CD4-positive, alpha-beta T cell treated with Interleukin-15 for 4 hours (primary cell): ENCODE measurements at regions not wholly inside any gene's neighbourhood (a gene's known extent, or its start where the extent isn't known, plus 50 kb on each side); places are given as distances from the start of the nearest gene placed in this dataset.
"Not testable (repeated sequence)": the region's sequence is repeated elsewhere in the genome, so short reads cannot be mapped to it uniquely, and the experiment has no call there.

Experiments used
- DNase-seq: peaks from one replicate; pipeline ENCODE4 v3.0.0-alpha.2; 2020; ENCODE audit warnings: low spot score

DNA sequence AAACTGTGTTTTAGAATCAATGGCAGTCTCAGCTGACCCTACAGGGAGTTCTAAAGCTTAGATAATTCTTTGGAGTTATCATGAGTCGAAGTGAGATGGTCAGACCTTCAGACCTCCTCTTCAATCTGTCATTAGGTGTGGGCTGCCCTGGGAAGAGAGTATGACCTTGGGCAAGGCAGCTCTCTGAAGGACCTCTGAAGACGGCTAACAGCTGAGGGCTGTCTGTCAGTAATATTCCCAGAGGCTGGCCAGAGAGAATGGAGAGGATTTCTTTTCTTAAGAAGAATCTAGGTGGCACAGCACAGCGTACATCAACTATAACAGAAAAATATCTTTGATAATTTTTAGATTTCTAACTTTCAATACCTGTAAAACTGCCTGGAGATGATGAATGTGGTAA is 379.4 kb downstream of the ZNF674 start:
- no peak for DNase-seq

DNA sequence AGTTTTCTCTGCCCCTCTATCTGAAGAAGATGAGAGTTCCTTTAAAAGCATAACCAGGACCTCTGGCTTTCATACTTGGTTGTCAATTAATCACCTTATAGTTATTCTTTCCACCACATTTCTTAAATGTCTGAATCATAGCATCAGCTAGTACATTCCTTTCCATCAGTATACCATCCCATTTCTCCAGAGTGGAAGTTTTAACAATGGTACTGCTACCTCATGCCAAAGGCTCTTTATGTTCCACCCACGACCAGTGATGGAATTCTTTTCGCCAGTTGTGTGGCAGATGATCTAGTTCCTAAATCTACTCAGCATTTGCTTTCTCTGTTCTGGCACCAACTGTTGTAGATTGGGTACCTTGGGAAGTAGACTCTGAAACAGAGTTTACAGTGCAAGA is 379.8 kb downstream of the ZNF674 start:
- no peak for DNase-seq

DNA sequence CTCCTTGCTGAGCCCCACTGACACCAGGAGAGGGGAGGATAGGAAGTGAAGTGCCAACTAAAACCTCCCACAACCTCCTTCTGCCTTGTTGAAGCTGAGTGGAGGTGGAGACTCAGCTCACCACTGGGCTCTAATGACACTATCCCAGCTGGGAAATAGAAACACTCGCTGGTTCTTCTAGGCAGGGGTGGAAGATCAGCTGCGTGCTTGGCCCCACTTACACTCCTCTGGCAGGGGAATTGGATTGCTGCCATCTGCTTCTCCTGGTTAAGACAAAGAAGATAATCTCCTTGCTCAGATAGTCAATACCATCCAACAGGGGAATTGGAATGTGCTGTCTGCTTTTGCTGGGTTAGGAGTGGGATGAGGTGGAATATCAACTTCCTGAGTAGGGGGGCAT is 392.5 kb downstream of the ZNF674 start:
- no peak for DNase-seq

DNA sequence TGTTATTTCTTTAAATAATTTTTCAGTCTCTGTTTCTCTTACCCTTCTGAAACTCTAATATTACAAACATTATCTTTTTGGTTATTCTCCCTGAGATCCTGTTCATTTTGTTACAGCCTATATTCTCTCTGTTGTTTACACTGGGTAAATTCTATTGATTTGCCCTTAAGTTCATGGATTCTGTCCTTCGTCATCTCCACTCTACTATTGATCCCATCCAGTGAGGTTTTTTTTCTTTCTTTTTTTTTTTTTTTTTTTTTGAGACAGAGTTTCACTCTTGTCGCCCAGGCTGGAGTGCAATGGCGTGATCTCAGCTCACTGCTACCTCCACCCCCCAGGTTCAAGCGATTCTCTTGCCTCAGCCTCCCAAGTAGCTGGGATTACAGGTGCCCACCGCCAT is 393.9 kb downstream of the ZNF674 start:
- DNase-seq = not testable (repeated sequence)

GRCh38 chrX:46144566-46144965 is 400.7 kb downstream of the ZNF674 start:
- no peak for DNase-seq

DNA sequence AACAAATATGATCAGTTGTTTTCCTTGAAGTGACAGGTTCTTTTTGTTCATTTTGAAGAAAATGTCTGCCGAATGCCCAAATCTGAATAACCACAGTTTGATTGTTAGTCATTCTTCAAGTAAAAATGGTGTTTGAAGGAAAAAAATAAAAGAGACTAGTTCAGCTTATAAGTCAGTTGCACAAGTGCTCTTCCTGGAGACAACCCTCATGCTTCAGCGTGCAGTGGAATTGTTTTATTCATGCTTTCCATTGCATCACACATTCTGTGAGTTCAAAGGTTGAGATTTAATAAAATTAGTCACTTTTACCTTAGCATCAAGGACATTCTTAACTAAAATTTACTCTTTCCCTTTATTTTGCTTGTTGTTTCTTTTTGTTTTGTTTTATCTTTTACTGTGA is 404.9 kb downstream of the ZNF674 start:
- no peak for DNase-seq

DNA sequence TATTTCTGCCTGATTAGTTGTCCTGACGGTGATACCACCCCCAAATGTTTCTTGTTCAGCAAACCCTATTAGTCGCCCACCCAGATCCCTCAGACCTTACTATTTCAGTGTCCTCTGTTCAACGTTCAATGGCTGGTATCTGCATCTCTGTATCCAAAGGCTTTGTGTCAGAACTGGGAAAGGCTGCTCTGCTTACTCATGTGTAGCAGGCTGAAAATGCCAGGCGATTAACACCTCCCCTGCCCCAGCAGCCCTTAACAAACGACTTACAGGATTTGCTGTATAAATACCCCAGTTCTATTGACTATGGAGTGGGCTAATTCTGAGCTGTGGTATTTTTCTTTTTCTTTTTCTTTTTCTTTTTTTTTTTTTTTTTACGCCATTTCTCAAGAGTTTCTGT is 415.0 kb downstream of the ZNF674 start:
- DNase-seq = no peak

GRCh38 chrX:46125111-46125510 is 420.1 kb downstream of the ZNF674 start:
- no peak for DNase-seq

- no peak for DNase-seq
Observed at GRCh38 chrX:46117234-46117633, 428.0 kb downstream of the ZNF674 start.

- not testable (repeated sequence) for DNase-seq
Observed at GRCh38 chrX:46087310-46087709, 457.9 kb downstream of the ZNF674 start.

DNA sequence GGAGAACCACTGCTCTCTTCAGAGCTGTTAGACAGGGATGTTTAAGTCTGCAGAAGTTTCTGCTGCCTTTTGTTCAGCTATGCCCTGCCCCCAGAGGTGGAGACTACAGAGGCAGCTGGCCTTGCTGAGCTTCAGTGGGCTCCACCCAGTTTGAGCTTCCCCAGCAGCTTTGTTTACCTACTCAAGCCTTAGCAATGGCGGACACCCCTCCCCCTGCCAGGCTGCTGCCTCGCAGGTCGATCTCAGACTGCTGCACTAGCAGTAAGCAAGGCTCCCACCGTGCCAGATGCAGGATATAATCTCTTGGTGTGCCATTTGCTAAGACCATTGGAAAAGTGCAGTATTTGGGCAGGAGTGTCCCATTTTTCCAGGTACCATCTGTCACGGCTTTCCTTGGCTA is 465.1 kb downstream of the ZNF674 start:
- DNase-seq = not testable (repeated sequence)

GRCh38 chrX:46072791-46073190 is 472.4 kb downstream of the ZNF674 start:
- DNase-seq = no peak

- DNase-seq = no peak
Observed at GRCh38 chrX:46072372-46072771, 472.8 kb downstream of the ZNF674 start.

DNA sequence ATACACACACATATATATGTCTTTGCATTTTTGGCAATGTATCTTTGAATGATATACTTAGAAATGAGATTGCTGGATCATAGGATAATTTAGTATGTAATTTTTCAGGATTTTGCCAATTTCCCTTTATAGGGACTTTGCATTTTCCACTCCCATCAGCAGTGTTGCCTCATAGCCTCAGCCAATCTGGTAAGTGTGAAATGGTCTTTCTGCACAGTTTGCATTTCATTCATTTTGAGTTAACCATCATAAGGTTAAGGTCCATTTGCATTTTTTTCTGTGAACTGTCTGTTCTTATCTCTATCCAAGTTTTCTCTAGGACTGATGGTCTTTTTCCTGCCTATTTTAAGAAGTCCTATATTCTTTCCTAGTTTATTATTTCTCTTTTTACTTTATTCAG is 474.8 kb downstream of the ZNF674 start:
- no peak for DNase-seq

GRCh38 chrX:46059316-46059715 is 485.9 kb downstream of the ZNF674 start:
- DNase-seq = no peak

DNA sequence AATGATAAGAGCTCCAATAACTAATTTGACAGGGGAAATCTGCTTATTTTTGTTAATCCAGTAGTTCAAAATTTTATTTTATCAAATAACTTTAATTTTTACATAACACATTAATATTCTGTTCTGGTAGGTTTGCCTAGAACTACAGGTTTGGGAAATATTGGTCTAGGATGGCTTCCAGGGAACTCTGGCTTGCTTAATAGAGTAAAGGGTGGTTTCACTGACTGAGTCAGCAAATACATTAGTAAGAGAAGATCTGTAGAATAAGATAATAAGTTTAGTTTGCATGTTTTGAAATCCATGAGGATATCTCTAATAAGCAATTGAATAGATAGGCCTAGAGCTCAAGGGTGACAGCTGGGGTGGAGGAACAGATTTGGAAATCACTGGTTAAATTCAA is 500.7 kb downstream of the ZNF674 start:
- no peak for DNase-seq

GRCh38 chrX:46040001-46040400 is 505.2 kb downstream of the ZNF674 start:
- DNase-seq = no peak

GRCh38 chrX:46039526-46039925 is 505.7 kb downstream of the ZNF674 start:
- DNase-seq = no peak

DNA sequence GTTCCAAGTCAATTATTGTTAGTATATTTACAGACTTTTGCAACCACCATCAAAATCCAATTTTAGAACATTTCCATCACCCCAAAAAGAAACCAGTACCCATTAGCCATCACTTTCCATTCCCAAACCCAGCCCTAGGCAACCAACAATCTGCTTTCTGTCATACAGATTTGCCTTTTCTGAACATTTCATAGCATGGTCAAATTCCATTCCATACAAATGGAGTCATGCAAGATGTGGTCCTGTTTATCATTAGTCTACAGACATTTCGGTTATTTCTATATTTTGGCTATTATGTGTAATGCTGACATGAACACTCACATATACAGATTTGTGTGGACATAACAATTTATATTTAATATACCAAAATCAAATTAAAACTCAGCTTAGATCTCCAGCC is 508.7 kb downstream of the ZNF674 start:
- no peak for DNase-seq

DNA sequence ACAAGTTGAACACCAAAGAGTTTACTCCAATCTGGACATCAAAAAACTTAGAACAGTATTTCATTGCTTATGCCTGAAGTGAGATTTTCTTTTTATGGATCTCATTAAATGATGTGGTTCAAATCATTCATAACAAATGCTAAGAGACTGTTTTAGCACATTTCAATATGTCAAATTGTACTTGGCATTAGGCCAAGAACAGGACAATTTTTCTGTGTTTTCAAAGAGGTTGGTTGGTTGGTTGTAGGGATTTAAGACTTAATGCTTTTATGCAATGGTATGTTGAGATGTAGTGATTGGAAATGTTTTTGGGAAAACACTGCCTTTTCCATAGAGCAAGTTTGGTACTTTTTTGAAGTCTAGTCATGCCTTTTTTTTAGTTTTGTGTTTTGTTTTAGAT is 510.4 kb downstream of the ZNF674 start:
- no peak for DNase-seq

- no peak for DNase-seq
Observed at GRCh38 chrX:46029777-46030176, 515.4 kb downstream of the ZNF674 start.

GRCh38 chrX:46016296-46016695 is 528.9 kb downstream of the ZNF674 start:
- DNase-seq = no peak

DNA sequence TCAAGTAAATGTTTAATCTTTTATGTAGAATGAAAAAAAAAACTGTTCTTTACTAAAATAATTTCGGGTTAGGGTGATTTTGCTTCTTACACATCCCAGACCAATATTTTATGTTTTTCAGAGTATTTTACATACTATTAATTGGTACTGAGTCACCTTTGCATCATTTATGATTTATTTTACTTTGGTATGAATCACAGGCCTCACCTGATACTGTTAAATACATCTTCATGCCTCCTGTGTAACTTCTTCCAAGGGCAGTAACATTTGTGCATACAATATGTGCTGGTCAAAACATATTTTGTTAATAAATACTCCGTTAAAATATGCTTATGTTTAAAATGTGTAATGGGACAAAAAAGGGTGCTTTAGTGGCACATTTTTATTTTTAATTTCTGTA is 529.6 kb downstream of the ZNF674 start:
- no peak for DNase-seq

- DNase-seq = no peak
Observed at GRCh38 chrX:45992402-45993123, 552.7 kb downstream of the ZNF674 start.

GRCh38 chrX:45986971-45987370 is 558.2 kb downstream of the ZNF674 start:
- DNase-seq = no peak
